ENCODE measurements at regions not wholly inside any gene's neighbourhood (a gene's known extent, or its start where the extent isn't known, plus 50 kb on each side); places are given as distances from the start of the nearest gene placed in this dataset.
"Not testable (repeated sequence)": the region's sequence is repeated elsewhere in the genome, so short reads cannot be mapped to it uniquely, and the experiment has no call there.

DNA sequence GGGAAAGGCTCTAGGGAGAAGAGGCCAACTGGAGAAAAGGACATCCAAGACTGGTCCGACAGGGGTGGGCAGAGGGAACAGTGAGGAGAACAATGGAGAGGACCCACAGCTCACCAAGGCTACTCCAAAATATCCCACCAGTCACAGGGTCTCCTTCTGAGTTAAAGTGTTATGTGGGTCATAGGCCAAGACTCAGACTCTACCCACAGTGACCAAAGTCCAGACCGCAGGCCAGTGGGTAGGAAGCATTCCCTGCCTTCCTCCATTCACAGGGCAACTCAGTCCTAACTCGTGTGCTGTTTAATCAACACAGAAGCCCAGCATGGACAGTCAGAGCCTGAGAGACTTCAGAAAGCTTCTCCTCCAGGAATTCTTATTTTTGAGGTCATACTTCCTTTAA, 260.6 kb downstream of the SMAD2 start:
- no peaks in the 10 kb centered on the region for H3K4me1 ChIP-seq
- no peaks in the 10 kb centered on the region for H3K9me3 ChIP-seq
- TF ChIP-seq CTCF (IDR thresholded peaks at IDR 0.05) = no peak
- DNase-seq (ENCODE audit: low spot score) = no peak
- no peaks in the 10 kb centered on the region for H3K36me3 ChIP-seq
- no peak overlapping the region for H3K27ac ChIP-seq
- no peak overlapping the region for H3K4me3 ChIP-seq
- H3K27me3 ChIP-seq = no peaks in the 10 kb centered on the region

DNA sequence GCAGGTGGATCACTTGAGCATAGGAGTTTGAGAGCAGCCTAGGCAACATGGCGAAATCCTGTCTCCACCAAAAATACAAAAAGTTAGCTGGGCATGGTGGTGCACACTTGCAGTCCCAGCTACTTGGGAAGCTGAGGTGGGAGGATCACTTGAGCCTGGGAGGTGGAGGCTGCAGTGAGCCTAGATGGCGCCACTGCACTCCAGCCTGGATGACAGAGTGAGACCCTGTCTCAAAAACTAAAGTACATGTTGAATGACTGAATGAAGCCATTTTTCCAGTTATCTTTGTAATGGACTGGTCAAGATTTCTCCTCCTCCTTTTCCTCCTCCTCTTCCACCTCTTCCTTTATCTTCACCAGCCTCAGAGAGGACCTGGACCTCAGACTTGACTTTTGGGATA, 272.0 kb downstream of the SMAD2 start:
- no peaks in the 10 kb centered on the region for H3K9me3 ChIP-seq
- TF ChIP-seq CTCF (IDR thresholded peaks at IDR 0.05) = no peak
- H3K27me3 ChIP-seq = no peaks in the 10 kb centered on the region
- H3K4me1 ChIP-seq = no peaks in the 10 kb centered on the region
- H3K27ac ChIP-seq = no peak overlapping the region
- H3K36me3 ChIP-seq = no peaks in the 10 kb centered on the region
- no peak overlapping the region for H3K4me3 ChIP-seq
- DNase-seq (ENCODE audit: low spot score) = no peak

- no peak overlapping the region for H3K27ac ChIP-seq
- no peak for TF ChIP-seq CTCF (IDR thresholded peaks at IDR 0.05)
- H3K4me3 ChIP-seq = no peak overlapping the region
- H3K4me1 ChIP-seq = no peaks in the 10 kb centered on the region
- H3K27me3 ChIP-seq = no peaks in the 10 kb centered on the region
- H3K36me3 ChIP-seq = no peaks in the 10 kb centered on the region
- H3K9me3 ChIP-seq = no peaks in the 10 kb centered on the region
- no peak for DNase-seq (ENCODE audit: low spot score)
Measured at GRCh38 chr18:47654988-47655387, 275.5 kb downstream of the SMAD2 start.

- DNase-seq (ENCODE audit: low spot score) = no peak
- no peaks in the 10 kb centered on the region for H3K27me3 ChIP-seq
- no peak overlapping the region for H3K4me3 ChIP-seq
- H3K9me3 ChIP-seq = peaks cover 0 to 8% of the 10 kb centered on the region in 2 donors
- no peak overlapping the region for H3K27ac ChIP-seq
- H3K4me1 ChIP-seq = no peaks in the 10 kb centered on the region
- TF ChIP-seq CTCF (IDR thresholded peaks at IDR 0.05) = no peak
- no peaks in the 10 kb centered on the region for H3K36me3 ChIP-seq
Measured at GRCh38 chr18:47644896-47645295, 285.6 kb downstream of the SMAD2 start.

GRCh38 chr18:47637551-47637950, 292.9 kb downstream of the SMAD2 start:
- H3K9me3 ChIP-seq; H3K4me3 ChIP-seq; H3K27me3 ChIP-seq; H3K4me1 ChIP-seq; DNase-seq (ENCODE audit: low spot score); H3K36me3 ChIP-seq; H3K27ac ChIP-seq: not testable (repeated sequence)

DNA sequence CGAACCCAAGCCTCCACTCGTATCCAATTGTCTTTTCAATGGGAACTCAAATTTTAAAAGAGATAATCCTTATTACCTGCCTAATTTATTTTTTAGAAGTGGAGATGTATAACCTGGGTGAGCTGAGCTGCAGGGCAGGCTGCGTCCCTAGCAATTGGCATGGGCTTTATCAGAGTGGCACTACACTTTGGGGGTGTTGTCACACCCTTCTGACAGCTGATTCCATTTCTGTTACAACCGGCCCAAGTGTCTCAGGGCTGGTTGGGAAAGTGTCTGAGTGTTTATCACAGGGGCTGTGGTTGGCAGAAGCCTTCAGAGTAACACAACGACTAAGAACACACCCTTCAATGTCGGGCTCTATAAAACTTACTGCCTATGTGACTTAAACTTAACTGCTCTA, 295.0 kb downstream of the SMAD2 start:
- no peak for DNase-seq (ENCODE audit: low spot score)

More for the DNA sequence above, 295.0 kb downstream of the SMAD2 start:
- no peaks in the 10 kb centered on the region for H3K36me3 ChIP-seq
- H3K4me3 ChIP-seq = no peak overlapping the region
- no peak overlapping the region for H3K27ac ChIP-seq
- peaks cover 0 to 9% of the 10 kb centered on the region in 2 donors for H3K4me1 ChIP-seq
- no peak for TF ChIP-seq CTCF (IDR thresholded peaks at IDR 0.05)
- no peaks in the 10 kb centered on the region for H3K9me3 ChIP-seq
- H3K27me3 ChIP-seq = no peaks in the 10 kb centered on the region

Measured in right atrium auricular region (tissue), 2 donors.